Heart right ventricle (tissue), 16 donors: ENCODE measurements at regions not wholly inside any gene's neighbourhood (a gene's known extent, or its start where the extent isn't known, plus 50 kb on each side); places are given as distances from the start of the nearest gene placed in this dataset.

Source experiments
- ATAC-seq, 8 donors: fragments of 200-7000 bp; cut with Tn5 transposase; one replicate each; pipeline ENCODE4 v1.9.1; 2020; ENCODE audit warnings: mild to moderate bottlenecking in 8 of 8, moderate library complexity in 8 of 8, moderate number of reproducible peaks in 1 of 8
- DNase-seq, 2 donors: peaks; one replicate each; pipeline ENCODE4 v3.0.0-alpha.2; 2020
- H3K27ac ChIP-seq, 10 donors: fragments of 200-600 bp; sonication (generic) in 2 of 10; one replicate each; pipeline versions ENCODE4 v1.5.0 to v1.8.0; 2020 to 2022; ENCODE audit warnings: mild to moderate bottlenecking in 3 of 10
- H3K27me3 ChIP-seq, 7 donors: fragments of 200-600 bp; one replicate each; pipeline ENCODE4 v1.8.0; 2021 to 2022; ENCODE audit warnings: mild to moderate bottlenecking in 2 of 7
- H3K36me3 ChIP-seq, 9 donors: fragments of 200-600 bp; sonication (generic) in 1 of 9; one replicate each; pipeline versions ENCODE4 v1.5.0 to v1.8.0; 2020 to 2022; ENCODE audit warnings: mild to moderate bottlenecking in 2 of 9
- H3K4me1 ChIP-seq, 9 donors: fragments of 200-600 bp; sonication (generic) in 1 of 9; one replicate each; pipeline versions ENCODE4 v1.5.0 to v1.8.0; 2020 to 2022; ENCODE audit warnings: mild to moderate bottlenecking in 4 of 9
- H3K4me3 ChIP-seq, 10 donors: fragments of 200-600 bp; sonication (generic) in 2 of 10; one replicate each; pipeline versions ENCODE4 v1.5.0 to v1.8.0; 2020 to 2022; ENCODE audit warnings: mild to moderate bottlenecking in 7 of 10, moderate library complexity in 2 of 10
- H3K9me3 ChIP-seq, 11 donors: fragments of 200-600 bp in 10 of 11; sonication (generic) in 2 of 11; one replicate each; pipeline versions ENCODE4 v1.5.0 to v1.8.0; 2013 to 2022; ENCODE audit warnings: mild to moderate bottlenecking in 2 of 11, control low read depth in 1 of 11, moderate library complexity in 1 of 11
- WGBS, 2 donors: extraction: QIAGEN DNeasy Blood & Tissue Kit; methylation state at CpG; one replicate each; pipeline ENCODE4 v1.1.7; 2013; ENCODE audit warnings: inconsistent platforms in 1 of 2; 5-methylcytosine and 5-hydroxymethylcytosine counted together
- intact Hi-C, 10 donors: fragments of 100-400 bp; cut with DNase I; formaldehyde crosslinking; loops; one replicate each; pipeline versions ENCODE4 v1.11.1 to v1.14.2; 2022
- TF ChIP-seq, protein P1 (sequence below), 9 donors: fragments of 200-600 bp; sonication (generic) in 2 of 9; IDR thresholded peaks; one replicate each; pipeline versions ENCODE4 v1.5.0 to v1.8.0; 2021 to 2022; ENCODE audit warnings: antibody characterized with exemption in 9 of 9, mild to moderate bottlenecking in 5 of 9, moderate library complexity in 1 of 9
- donor health status: Arrhythmogenic right ventricular cardiomyopathy.
- donor health status: ischemic (EF 13 %, LVEDD 7.1; RV severe dilation, severe dysfunction).
- donor health status: healthy with polysubstance abuse.
- donor health status: DM: no; HTN: yes; CAD: no.
- donor health status: DM: no; HTN: no; CAD: no.
- donor health status: ischemic (EF 25% LVEDD 6.9; RV normal size, moderate dysfunction).
- donor health status: ischemic (EF 25% LVEDD 5.7; RV mildly dilated, moderate dysfunction).
- donor health status: healthy.
- donor health status: DM: yes; HTN: yes; CAD: no.
- donor health status: Ischemic cardiomyopathy.
- donor health status: ischemic (EF 35%, LVEDD 5.7; RV mildly dilated, moderate dysfunction).
- donor health status: nonischemic (EF 11% LVEDD 7.7; RV severe dilation, severe dysfunction).
- donor health status: DM: yes; HTN: yes; CAD: no.
- donor health status: PGD.
- donor health status: ischemic (EF 29% LVEDD 5.4; RV normal size, mild dysfunction).
- donor health status: nonischemic (EF 23%, LVEDD 6.1; RV moderate dilation, normal function).

DNA sequence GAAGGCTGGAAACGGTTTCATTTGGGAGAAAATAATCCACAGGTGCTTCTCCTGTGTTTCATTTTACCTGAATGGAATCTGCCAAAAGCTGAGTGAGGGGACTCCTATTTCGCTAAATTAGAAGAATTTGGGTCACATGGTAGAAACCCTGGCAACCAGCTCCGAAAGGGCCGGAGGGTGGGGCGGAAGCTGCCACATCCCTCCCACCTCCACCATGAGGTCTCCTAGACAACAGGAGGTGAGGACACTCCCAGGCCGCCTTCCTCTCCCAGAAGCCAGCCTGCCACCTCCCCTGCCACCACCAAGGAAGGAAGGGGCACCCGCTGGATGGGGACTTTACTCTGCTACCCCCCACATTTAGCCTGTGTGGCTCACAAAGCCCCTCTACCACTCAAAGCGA lies 199.9 kb upstream of the ZC3H12A start:
- peaks cover 0 to 51% (median 43%) of the 10 kb centered on the region in 7 donors for H3K27me3 ChIP-seq
- no peaks in the 10 kb centered on the region for H3K36me3 ChIP-seq
- DNase-seq: no peak
- no peak overlapping the region for H3K4me3 ChIP-seq
- TF ChIP-seq, protein P1, sequence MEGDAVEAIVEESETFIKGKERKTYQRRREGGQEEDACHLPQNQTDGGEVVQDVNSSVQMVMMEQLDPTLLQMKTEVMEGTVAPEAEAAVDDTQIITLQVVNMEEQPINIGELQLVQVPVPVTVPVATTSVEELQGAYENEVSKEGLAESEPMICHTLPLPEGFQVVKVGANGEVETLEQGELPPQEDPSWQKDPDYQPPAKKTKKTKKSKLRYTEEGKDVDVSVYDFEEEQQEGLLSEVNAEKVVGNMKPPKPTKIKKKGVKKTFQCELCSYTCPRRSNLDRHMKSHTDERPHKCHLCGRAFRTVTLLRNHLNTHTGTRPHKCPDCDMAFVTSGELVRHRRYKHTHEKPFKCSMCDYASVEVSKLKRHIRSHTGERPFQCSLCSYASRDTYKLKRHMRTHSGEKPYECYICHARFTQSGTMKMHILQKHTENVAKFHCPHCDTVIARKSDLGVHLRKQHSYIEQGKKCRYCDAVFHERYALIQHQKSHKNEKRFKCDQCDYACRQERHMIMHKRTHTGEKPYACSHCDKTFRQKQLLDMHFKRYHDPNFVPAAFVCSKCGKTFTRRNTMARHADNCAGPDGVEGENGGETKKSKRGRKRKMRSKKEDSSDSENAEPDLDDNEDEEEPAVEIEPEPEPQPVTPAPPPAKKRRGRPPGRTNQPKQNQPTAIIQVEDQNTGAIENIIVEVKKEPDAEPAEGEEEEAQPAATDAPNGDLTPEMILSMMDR (IDR thresholded peaks at IDR 0.05): no peak
- peaks cover 0 to 4% (median 0%) of the 10 kb centered on the region in 11 donors for H3K9me3 ChIP-seq
- no peak for ATAC-seq
- WGBS, 2 donors: 62 to 70% methylated on average over 8 of the region's 8 CpGs
- intact Hi-C loops: no loop called here
- no peak overlapping the region for H3K27ac ChIP-seq
- no peaks in the 10 kb centered on the region for H3K4me1 ChIP-seq

DNA sequence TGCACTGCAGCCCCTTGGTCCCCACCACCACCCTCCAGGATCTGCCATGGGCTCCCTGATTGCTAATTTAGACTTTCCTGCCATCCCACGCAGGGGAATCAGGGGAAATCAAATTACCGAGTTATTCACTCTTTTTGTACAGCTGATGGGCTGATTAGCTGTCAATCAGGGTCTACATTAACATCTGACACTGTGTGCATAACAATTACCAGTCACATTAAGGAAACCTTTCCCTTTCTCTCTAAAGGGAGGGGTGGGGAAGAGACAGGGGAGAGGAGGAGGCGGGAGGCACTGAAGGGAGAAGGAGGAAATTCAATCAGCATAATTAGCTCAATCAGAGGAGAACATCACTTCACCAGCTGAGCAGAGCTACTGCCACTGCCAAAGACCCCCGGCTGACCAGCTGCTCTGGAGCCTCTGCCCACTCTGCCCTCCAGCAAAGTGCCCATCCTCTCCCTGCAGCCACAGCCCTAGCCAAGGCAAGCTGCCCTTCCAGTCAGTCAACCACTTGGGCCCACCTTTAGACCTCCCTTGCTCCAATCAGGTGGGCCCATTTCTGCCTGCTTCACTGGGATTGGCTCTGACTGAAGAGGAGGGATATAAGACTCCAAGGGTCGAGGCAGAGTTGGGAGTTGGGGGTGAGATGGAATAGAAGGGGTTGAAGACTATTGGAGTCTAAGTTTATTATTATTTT lies 199.3 kb upstream of the ZC3H12A start:
- TF ChIP-seq, protein P1 (IDR thresholded peaks at IDR 0.05): no peak
- Histone ChIP-seq H3K36me3 (no peaks in the 10 kb centered on the region), H3K9me3 (peaks cover 0 to 10% (median 0%) of the 10 kb centered on the region in 11 donors), H3K4me1 (no peaks in the 10 kb centered on the region), H3K27ac (no peak overlapping the region), H3K27me3 (peaks cover 0 to 55% (median 43%) of the 10 kb centered on the region in 7 donors), H3K4me3 (no peak overlapping the region)
- ATAC-seq (no peak), DNase-seq (no peak)
- 50 to 52% methylated on average over 5 of the region's 5 CpGs for WGBS, 2 donors
- intact Hi-C loops: no loop called here

DNA sequence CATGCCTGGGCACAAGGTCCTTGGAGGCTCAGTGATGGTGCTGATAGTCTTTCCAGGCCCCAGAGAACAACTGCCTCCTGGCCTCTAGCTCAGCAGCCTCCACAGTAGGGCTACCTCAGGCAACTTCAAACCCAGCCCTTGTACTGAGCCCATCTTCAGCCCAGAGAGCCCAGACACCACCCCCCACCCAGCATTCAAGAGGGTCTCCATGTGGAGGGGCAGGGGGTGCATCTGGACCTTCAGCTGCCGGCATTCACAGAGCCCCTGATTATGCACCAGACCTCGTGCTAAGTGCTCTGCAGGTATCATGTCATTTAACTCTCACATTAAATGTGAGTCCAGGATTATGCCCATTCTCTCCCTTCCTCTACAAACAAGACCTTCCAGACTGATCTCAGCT lies 197.0 kb upstream of the ZC3H12A start:
- H3K4me3 ChIP-seq: no peak overlapping the region
- DNase-seq (no peak), ATAC-seq (no peak)
- intact Hi-C loops: no loop called here
- no peak overlapping the region for H3K27ac ChIP-seq
- TF ChIP-seq, protein P1 (IDR thresholded peaks at IDR 0.05): no peak
- H3K4me1 ChIP-seq: no peaks in the 10 kb centered on the region
- no peaks in the 10 kb centered on the region for H3K36me3 ChIP-seq
- H3K27me3 ChIP-seq: peaks cover 0 to 43% (median 25%) of the 10 kb centered on the region in 7 donors
- H3K9me3 ChIP-seq: peaks cover 0 to 17% (median 0%) of the 10 kb centered on the region in 11 donors
- 68 to 70% methylated on average over 2 of the region's 2 CpGs for WGBS, 2 donors

DNA sequence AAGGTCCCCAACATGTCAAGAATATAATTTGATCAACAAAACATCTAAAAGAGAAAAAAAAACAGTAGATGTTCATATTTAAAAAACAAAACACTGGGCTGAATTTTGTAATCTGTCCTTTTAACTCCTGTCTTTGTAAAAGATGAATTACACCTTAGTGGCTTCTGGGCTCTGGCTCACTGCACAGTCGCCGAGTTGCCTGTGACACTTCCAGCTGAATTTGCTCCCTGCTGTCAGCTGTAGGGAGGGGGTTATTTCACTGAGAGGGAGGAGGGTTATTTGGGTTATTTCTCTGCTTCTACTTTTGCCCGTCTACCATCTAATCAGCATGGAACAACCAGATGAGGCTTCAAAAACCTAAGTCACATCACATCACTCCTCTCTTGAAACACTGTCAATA lies 193.0 kb upstream of the ZC3H12A start:
- Histone ChIP-seq H3K4me3 (no peak overlapping the region), H3K9me3 (peaks cover 0 to 24% (median 4%) of the 10 kb centered on the region in 11 donors), H3K27me3 (peaks cover 0 to 33% (median 18%) of the 10 kb centered on the region in 7 donors), H3K36me3 (no peaks in the 10 kb centered on the region), H3K27ac (no peak overlapping the region), H3K4me1 (no peaks in the 10 kb centered on the region)
- 41 to 44% methylated on average over 3 of the region's 3 CpGs for WGBS, 2 donors
- intact Hi-C loops: no loop called here
- ATAC-seq (no peak), DNase-seq (no peak)
- TF ChIP-seq, protein P1 (IDR thresholded peaks at IDR 0.05): no peak
